ENCODE measurements at regions not wholly inside any gene's neighbourhood (a gene's known extent, or its start where the extent isn't known, plus 50 kb on each side); places are given as distances from the start of the nearest gene placed in this dataset.

DNA sequence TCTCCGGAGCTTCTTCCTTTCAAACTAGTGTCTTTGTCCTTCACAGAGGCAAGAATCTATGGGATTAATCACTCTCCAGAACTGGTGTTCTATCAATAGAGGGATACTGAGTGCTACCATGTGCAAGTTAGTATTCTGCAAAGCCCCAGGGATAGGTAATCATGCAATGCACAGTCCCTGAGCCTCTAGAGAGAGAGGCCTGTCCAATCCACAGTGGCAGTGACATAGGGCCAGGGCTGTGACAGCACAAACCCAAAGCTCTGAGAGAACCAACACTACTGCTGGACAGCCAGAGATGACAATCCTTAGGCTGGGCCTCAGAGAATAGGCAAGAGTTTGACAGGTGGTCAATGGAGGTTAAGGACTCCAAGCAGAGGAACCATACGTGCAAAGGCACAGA lies 66.8 kb upstream of the USP47 start:
- Mint-ChIP-seq H3K9me3 (ENCODE audit: low read depth) (no peaks in the 10 kb centered on the region), H3K27ac (no peak overlapping the region), H3K27me3 (peaks cover 30% of the 10 kb centered on the region), H3K4me1 (ENCODE audit: low read depth) (no peaks in the 10 kb centered on the region), H3K36me3 (ENCODE audit: insufficient read depth) (no peaks in the 10 kb centered on the region), H3K4me3 (ENCODE audit: low read depth) (no peak overlapping the region)
- TF ChIP-seq, protein P1, sequence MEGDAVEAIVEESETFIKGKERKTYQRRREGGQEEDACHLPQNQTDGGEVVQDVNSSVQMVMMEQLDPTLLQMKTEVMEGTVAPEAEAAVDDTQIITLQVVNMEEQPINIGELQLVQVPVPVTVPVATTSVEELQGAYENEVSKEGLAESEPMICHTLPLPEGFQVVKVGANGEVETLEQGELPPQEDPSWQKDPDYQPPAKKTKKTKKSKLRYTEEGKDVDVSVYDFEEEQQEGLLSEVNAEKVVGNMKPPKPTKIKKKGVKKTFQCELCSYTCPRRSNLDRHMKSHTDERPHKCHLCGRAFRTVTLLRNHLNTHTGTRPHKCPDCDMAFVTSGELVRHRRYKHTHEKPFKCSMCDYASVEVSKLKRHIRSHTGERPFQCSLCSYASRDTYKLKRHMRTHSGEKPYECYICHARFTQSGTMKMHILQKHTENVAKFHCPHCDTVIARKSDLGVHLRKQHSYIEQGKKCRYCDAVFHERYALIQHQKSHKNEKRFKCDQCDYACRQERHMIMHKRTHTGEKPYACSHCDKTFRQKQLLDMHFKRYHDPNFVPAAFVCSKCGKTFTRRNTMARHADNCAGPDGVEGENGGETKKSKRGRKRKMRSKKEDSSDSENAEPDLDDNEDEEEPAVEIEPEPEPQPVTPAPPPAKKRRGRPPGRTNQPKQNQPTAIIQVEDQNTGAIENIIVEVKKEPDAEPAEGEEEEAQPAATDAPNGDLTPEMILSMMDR (IDR thresholded peaks at IDR 0.05; ENCODE audit: unreplicated experiment) = no peak
- DNase-seq (ENCODE audit: low spot score, unreplicated experiment) = no peak

DNA sequence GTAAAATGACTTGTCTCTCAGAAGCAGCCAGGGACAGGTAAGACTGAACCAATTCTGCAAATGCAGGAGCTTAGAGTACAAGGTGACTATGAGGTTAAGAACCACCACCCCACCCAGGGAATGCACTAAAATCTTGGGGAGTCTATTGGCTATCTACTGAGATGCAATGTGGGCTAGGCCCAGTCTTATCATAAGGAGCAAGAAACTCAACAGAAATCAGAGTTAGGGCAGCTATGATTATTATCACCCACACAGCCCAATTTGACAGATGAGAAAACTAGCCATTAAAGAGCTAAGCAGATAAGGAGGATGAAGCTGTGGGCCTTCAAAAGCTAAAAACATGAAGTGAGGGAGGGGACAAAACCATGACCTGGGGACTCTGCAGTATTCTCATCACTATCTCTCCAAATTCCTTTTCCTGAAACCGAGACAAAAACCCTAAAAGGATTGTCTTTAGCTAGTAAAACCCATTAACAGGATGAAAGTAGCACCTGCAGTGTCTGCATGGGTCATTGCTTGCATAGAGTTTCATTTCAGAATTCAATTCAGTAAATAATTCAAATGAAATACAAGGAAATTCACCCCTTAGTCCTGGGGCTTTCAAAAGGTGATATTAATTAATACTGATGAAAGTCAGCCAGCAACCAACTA lies 68.8 kb upstream of the USP47 start:
- Mint-ChIP-seq H3K27ac (no peak overlapping the region), H3K4me3 (ENCODE audit: low read depth) (no peak overlapping the region), H3K27me3 (peaks cover 31% of the 10 kb centered on the region), H3K9me3 (ENCODE audit: low read depth) (no peaks in the 10 kb centered on the region), H3K4me1 (ENCODE audit: low read depth) (no peaks in the 10 kb centered on the region), H3K36me3 (ENCODE audit: insufficient read depth) (no peaks in the 10 kb centered on the region)
- no peak for DNase-seq (ENCODE audit: low spot score, unreplicated experiment)
- TF ChIP-seq, protein P1 (IDR thresholded peaks at IDR 0.05; ENCODE audit: unreplicated experiment) = no peak

DNA sequence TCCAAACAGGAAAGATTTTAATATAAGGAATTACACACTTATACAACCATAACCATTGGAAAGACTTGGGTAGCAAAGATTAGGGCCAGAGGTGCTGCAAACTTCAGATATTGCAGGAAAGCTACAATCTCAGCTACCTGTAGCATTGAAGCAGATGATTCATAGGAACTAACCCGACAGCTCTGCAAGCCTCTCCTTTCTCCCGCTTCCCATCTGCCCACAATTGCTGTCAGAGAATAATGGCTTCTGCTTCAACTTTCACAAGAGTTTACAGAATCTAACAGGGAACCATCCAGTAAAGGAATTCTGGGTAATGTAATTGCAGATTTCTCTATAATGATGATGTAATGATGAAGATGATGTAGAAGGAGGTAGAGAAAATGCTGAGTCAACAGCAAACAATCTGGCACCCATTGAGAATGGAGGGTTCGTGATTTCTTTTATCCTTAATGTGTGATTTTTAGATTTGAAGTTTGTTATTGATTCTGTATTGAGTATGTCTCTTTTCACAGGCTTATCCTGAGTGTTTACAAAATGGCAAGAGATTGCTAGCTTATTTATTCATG lies 70.8 kb upstream of the USP47 start:
- no peaks in the 10 kb centered on the region for H3K36me3 Mint-ChIP-seq (ENCODE audit: insufficient read depth)

DNA sequence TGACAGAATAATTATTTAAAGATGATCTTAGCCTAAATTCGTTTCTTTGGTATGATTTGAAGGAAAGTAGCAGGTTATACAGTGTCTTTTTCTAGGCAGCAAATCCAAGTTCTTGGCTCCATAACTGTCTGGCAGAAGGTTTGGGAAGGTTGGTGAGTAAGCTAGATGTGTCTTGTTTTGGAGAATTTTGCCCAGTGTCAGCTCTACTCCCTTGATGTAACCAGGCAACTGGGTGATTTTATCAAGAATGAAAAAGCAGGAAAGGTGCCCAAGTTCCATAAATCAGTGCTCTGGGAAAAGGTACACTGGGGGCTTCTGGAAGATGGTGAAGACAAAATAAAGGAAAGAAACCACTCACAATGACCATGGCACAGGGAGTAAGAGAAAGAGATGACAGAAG lies 71.5 kb upstream of the USP47 start:
- TF ChIP-seq, protein P1 (IDR thresholded peaks at IDR 0.05; ENCODE audit: unreplicated experiment) = no peak
- Mint-ChIP-seq H3K27me3 (peaks cover 23% of the 10 kb centered on the region), H3K9me3 (ENCODE audit: low read depth) (peaks cover 4% of the 10 kb centered on the region), H3K4me1 (ENCODE audit: low read depth) (no peaks in the 10 kb centered on the region), H3K36me3 (ENCODE audit: insufficient read depth) (no peaks in the 10 kb centered on the region), H3K27ac (no peak overlapping the region), H3K4me3 (ENCODE audit: low read depth) (no peak overlapping the region)
- no peak for DNase-seq (ENCODE audit: low spot score, unreplicated experiment)

More for the DNA sequence above, 70.8 kb upstream of the USP47 start:
- H3K4me3 Mint-ChIP-seq (ENCODE audit: low read depth) = no peak overlapping the region
- TF ChIP-seq, protein P1 (IDR thresholded peaks at IDR 0.05; ENCODE audit: unreplicated experiment) = no peak
- H3K27ac Mint-ChIP-seq = no peak overlapping the region
- H3K4me1 Mint-ChIP-seq (ENCODE audit: low read depth) = no peaks in the 10 kb centered on the region
- H3K27me3 Mint-ChIP-seq = peaks cover 26% of the 10 kb centered on the region
- no peak for DNase-seq (ENCODE audit: low spot score, unreplicated experiment)
- H3K9me3 Mint-ChIP-seq (ENCODE audit: low read depth) = peaks cover 4% of the 10 kb centered on the region

DNA sequence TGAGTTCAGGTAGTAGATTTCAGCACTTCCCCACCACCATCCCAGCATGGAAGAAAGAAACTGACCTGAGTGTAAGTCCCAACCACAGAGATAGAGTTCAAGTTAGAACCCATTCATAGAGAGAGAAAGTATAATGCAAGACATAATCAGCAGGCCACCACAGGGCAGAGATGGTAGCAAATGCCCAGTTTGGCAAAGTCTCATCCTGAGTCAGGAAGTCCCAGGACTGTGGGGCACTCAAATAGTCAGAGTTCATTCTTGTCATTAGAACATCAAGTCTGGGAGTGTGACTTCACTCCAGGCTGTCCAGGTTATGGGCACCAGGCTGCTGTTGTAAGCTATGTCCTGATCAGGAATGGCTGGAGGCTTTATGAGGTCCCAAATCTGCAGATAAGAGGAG lies 72.0 kb upstream of the USP47 start:
- Mint-ChIP-seq H3K9me3 (ENCODE audit: low read depth) (peaks cover 4% of the 10 kb centered on the region), H3K27ac (no peak overlapping the region), H3K4me1 (ENCODE audit: low read depth) (no peaks in the 10 kb centered on the region), H3K36me3 (ENCODE audit: insufficient read depth) (no peaks in the 10 kb centered on the region), H3K4me3 (ENCODE audit: low read depth) (no peak overlapping the region), H3K27me3 (peaks cover 20% of the 10 kb centered on the region)
- TF ChIP-seq, protein P1 (IDR thresholded peaks at IDR 0.05; ENCODE audit: unreplicated experiment) = no peak
- no peak for DNase-seq (ENCODE audit: low spot score, unreplicated experiment)
